ENCODE measurements at regions not wholly inside any gene's neighbourhood (a gene's known extent, or its start where the extent isn't known, plus 50 kb on each side); places are given as distances from the start of the nearest gene placed in this dataset.
"Not testable (repeated sequence)": the region's sequence is repeated elsewhere in the genome, so short reads cannot be mapped to it uniquely, and the experiment has no call there.

DNA sequence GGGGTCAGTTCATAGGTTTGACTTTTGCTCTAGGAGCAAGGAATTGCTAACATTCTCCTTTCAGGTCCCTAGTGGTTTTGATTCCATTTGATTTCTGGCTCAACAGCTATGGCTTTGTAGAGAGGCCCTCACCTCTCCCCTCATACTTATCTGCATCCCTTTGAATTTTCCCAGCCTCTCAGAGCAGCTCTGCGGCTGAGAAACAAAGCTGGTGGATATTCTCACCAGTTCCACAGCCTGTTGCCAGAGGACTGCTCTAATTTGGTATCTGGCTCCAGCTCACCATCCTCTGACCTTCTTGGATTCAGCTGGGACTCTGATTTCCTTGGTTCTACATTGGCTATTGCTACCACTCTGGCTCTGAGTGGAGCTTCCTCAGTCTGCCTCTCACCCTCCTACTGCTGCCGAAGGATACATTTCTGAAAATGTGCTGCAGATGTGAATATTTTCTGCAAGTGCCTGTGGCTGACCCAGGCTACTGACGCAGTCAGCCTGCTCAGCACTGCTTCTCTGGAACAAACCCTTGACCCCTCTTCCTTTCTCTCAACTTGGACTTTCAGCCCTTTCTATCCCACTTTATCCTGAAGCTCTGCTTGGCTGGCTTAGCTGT is 110.9 kb upstream of the ENPEP start:
- no peak for DNase-seq (ENCODE audit: low read depth)

DNA sequence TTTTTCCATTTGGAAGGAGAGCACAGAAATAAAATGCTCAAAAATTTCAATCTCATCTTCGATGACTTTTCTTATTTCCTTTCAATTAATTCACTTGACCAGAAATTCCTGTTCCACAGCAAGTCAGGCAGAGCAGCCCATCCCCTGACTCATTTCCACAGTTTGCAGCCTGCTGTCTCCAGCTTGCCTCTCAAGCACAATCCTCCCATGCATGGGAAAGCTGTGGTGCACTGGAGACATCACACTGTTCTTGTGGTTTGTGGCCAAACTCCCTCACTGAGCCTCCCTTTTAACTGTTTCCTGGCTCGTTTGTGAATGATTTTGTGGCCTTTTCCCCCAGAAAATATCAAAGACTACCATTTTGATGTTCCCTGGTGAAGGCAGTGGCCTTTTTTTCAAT is 114.0 kb upstream of the ENPEP start:
- no peak for DNase-seq (ENCODE audit: low read depth)

DNA sequence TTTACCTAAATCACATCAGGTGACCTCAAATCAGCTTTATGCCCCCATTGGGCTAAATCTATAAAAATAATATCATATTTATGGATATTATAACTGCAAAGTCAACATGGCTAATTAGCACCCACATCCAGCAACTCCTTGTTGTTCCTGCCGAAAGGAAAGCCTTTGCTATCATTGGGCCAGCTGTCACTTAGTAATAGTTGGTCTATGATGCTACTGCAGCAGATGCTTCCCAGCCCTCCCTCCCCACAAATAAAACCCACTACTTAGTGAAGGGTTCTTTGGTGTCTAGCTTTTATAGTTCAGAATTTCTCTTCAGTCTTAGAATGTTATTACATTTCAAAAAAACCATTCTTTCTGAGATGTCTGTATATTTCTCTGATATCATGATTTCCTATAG is 116.9 kb upstream of the ENPEP start:
- DNase-seq (ENCODE audit: low read depth): no peak

DNA sequence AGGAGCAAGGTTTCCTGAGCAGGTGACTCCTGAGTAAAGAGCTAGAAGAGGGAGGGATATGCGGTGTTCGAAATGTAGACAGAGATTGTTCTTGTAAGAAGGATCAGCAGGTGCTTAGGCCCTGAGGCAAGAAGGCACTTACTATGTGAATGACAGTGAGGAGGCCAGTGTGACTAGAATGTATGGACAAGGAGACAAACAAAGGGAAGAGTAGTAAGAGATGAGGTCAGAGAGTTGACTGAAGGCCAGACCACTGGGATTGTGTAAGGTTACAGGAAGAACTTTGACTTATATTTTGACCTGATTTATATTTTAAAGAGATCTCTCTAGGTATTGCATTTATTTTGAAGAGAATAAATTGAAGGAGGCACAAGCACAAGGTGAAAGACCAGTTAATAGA is 118.4 kb upstream of the ENPEP start:
- DNase-seq (ENCODE audit: low read depth): no peak

DNA sequence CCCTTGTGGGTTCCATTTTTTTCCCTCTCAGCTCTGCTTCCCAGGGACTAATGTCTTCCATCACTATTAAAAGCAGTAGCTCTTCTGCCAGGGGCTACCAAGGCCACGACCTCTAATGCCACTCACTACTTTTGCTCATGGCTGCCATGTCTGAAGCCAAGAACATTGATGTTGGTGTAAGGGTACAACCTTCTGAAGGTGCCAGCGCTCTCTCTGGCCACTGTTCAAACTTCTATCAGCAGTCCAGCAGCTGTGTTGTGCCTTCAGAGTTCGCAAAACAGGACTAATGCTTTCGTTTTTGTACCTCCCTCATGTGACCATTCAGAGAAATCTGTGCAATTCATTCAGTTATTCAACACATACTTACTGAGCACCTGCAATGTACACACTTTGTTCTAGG is 121.5 kb upstream of the ENPEP start:
- no peak for DNase-seq (ENCODE audit: low read depth)

DNA sequence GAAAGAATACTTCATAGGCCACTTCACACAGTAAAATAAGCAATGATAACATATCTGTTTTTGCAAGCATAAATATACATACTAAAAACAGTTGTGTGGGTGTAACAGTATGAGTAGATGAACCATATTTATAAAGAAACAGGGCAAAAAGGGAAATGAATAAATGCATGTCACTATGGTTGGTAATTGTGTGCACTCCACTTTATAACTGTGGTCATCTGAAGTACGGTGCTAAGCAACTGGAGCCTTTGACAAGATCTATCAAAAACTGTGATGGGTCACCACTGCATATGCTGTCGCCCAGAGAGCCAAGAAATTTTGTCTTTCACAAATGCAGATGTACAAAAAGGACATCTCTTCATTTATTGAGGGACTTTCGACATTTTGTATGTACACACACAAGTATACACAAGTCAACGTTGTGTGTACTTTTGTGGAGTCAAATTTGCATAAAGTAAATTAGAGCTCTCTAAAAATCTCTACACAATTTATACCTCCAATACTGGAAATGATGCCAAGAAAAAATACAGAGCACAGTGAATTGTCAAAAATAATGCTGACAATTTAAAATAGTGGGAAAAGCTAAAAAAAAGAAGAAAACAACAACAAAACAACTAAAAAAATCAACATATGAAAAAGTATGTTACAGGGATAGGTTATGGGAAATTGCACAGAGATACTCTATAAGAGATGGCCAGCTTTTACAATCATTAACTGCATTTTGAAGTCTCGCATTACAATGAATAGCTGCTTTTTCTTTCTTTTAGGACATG is 123.1 kb upstream of the ENPEP start:
- no peak for DNase-seq (ENCODE audit: low read depth)

DNA sequence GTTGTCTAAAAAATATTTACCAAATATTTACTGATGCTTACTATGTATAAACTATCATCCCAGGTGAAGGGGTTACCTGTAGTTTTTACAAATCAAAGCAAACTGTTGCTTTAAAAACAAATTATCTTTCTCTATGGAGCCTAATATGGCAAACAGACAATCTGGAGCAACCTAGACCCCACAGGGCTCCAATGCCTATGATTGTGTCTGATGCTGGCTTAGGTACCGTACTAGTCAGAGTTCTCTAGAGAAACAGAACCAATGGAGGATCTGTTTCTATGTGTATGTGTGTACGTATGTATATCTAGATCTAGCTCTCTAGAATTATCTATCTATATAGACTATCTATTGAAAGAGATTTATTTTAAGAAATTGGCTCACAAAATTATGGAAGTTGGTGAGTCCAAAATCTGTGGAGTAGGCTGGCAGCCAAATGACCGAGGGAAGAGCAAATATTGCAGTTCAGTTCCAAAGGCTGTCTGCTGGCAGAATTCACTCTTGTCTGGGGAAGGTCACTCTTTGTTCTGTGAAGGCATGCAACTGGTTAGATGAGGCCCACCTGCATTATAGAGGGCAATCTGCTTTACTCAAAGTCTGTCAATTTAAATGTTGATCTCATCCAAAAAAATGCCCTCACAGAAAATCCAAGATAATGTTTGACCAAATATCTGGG is 127.1 kb upstream of the ENPEP start:
- no peak for DNase-seq (ENCODE audit: low read depth)

DNA sequence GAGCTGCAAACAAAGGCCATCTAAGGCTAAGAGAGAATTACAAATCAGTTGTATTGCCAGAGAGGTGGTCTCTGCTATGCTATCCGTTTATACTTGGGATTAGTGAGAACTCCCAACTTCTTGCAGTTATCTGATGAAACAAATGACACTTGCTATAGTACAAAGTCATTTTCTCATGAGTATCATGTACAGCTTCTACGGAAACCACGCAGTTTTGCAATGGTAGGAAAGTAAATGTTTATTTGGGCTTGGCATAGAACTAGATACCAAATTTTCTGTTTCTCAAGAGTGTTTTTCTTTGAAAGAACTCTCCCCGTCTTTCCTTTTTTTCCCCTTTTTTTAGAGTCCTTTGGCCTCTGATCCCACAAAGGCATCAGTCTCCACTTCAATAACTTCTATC is 128.2 kb upstream of the ENPEP start:
- no peak for DNase-seq (ENCODE audit: low read depth)

DNA sequence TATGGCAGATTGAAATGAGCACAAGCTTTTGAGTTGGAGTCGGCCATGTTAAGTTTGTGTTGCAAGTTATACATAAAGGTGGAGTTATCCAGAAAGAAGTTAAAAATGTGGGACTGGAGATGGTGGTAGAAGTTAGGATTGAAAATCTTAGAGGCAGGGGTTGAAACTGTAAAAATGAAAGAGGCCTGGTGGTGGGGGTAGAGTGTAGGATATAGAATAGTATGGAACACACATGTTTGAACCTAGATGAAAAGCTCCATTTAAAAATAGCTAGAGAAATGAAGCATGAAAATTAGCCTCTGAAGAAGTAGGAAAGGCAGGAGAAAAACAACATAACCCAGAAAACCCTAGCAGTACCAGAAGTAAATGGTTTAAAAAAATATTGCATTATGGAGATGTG is 131.8 kb upstream of the ENPEP start:
- no peak for DNase-seq (ENCODE audit: low read depth)

DNA sequence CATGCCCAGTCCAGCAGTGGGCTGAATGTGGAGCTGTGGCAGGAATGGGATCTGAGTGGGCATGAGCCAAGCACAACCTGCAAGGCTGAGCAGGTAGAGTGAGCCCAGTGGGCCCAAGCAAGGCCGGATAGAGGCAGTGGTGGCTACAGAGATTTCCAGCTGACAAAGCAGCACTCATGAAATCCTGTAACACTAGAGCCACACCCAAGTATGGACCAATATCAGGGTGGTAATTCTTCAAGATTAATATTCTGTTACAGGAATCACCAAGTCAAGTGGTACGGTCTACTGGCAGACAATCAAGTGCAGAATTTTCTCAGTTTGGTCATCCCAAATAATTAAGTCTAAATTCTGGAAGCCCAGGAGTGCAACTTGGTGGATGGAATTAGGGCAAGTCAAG is 132.4 kb upstream of the ENPEP start:
- no peak for DNase-seq (ENCODE audit: low read depth)

DNA sequence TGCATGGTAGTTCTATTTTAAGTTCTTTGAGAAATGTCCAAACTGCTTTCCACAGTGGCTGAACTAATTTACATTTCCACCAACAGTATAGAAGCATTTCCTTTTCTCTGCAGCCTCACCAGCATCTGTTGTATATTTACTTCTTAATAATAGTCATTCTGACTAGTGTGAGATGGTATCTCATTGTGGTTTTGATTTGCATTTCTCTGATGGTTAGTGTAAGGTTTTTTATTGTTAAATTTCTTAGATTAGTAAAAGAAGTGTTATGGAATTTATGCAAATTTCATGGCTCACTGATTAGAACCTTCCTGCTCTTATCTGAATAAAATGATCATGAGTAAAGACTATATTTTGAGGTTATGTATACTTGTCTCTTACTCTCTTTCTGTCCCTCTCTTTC is 134.8 kb upstream of the ENPEP start:
- DNase-seq (ENCODE audit: low read depth): not testable (repeated sequence)

DNA sequence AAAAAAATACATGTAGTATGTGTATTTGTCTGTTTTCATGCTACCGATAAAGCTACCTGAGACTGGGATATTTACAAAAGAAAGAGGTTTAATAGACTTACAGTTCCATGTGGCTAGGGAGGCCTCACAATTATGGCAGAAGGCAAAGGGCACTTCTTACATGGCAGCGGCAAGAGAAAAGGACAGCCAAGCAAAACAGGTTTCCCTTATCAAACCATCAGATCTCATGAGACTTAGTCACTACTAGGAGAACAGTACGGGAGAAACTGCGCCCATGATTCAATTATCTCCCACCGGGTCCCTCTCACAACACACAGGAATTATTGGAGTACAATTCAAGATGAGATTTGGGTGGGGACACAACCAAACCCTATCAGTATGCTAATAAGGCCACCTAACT is 137.0 kb upstream of the ELOVL6 start:
- no peak for DNase-seq (ENCODE audit: low read depth)

DNA sequence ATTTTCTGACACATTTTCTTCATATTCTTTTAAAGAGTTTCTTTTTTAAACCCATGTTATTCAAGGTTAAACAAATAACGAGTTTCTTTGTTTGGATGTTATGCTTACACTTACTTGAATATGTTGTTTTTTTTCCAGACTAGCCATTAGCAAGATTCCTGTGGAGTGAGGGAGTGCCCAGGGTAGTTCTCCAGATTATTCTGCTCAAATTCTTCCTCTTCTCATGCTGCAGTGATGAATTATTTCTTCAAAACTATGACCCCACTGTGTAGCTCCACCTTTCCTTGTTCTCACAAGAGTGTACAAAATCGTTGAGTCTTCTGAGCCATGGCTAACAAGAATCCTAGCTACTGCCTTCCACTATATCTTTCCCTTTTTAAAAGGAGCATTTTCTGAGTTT is 134.1 kb upstream of the ELOVL6 start:
- DNase-seq (ENCODE audit: low read depth): no peak

DNA sequence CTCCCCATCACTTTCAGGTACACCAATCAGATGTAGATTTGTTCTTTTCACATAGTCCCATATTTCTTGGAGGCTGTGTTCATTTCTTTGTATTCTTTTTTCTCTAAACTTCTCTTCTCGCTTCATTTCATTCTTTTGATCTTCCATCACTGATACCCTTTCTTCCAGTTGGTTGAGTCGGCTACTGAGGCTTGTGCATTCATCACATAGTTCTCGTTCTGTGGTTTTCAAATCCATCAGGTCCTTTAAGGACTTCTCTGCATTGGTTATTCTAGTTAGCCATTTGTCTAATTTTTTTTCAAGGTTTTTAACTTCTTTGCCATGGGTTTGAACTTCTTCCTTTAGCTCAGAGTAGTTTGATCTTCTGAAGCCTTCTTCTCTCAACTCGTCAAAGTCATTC is 128.0 kb upstream of the ELOVL6 start:
- DNase-seq (ENCODE audit: low read depth): not testable (repeated sequence)

DNA sequence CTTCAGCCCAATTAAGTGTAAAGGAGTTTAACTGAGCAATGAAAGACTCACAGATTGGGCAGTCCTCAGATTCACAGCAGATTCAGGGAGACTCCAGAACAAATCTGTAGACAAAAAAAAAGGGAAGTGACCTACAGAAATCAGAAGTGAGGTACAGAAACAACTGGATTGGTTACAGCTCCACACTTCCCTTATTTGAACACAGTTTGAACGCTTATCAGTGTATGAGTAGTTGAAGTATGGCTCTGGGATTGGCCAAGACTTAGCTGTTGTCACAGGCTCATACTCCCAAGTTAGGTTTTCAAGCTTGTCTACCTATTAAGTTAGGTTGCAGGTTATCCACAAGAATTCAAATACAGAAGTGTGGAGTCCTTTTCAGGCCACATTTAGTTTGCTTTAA is 112.4 kb upstream of the ELOVL6 start:
- DNase-seq (ENCODE audit: low read depth): no peak

DNA sequence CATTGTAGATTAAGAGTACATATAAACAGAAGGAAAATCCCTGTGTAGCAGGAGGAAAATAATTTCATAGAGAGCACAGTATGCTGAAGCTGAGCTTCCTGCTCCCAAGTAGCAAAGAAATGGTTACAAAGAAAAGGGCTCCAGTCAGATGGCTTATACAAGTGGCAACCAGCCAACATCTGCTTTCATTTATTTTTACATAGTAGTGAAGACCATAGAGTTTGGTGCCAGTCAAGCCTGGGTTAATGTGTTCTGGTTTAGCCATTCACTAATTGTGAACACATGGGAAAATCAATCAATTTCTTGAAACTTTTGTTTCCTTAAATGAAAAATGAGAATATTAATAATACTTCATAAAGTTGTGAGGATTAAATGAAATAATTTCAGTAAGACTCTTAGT is 111.3 kb upstream of the ELOVL6 start:
- peak; percentile 34 for DNase-seq (ENCODE audit: low read depth)

DNA sequence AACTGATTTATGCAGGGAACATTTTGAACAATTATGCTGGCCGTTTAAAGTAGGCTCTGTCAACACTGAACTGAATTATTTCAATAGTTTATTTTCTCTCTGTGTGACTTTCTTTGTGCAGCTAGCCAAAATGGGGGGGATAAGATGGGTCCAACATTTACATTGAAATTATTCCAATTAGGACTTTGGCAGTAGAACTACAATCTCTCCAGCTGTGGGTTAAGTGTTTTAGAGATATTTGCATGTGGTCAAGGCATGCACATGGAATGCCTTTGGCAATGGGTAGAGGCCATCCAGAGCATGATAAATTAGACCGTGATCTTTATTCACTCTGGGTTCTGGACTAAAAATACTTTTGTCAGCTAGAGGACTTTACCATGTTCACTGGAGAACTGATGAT is 107.9 kb upstream of the ELOVL6 start:
- DNase-seq (ENCODE audit: low read depth): no peak

DNA sequence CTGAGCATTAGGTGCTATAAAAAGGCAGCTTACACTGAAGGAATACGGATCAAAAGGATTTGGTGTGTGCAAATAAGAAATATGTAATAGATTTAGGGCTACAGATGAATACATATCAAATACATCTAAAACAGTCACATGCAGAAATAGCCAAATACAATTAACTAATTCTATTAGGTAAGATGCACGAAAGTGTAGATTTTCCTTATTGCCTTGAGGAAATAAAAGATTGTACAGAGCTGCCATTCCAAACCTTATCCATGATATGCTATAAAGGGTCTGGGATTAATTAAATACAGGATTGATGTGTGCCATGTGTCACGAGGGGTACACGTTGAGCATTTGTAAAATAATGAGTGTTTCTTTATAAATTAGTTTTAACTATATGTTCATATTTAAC is 107.0 kb upstream of the ELOVL6 start:
- no peak for DNase-seq (ENCODE audit: low read depth)

DNA sequence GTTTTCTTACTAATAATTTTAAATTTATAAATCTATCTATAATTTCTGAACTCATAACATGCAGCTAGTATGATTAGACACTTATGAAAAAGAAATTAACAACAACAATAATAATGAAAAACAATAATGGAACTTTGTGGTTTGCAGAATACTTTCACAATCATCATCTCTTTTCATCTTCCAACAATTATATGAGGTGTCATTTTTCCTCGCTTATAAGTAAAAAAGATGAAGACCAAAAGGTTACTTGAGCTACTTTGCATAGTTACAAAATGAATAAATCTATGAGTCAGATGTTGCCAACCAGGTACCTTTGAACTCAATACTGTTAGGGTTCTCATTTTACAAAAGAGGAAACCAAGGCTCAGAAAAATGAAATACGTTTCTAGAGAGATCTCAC is 98.5 kb upstream of the ELOVL6 start:
- DNase-seq (ENCODE audit: low read depth): no peak

DNA sequence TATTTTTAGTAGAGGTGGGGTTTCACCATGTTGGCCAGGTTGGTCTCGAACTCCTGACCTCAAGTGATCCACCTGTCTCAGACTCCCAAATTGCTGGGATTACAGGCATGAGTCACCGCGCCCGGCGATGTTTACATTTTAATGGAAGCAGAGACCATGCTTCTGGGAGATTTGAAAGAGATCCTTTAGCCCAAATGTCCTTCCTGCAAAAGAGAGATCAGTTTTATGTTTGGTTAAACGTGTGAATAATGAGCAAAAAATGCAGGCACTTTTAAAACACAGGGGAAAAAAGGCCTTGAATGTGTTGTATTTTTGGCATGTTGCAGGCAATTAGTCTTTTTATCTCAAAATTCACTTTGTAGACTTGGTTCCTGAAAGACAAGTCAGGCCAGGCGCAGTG is 95.8 kb upstream of the ELOVL6 start:
- no peak for DNase-seq (ENCODE audit: low read depth)

DNA sequence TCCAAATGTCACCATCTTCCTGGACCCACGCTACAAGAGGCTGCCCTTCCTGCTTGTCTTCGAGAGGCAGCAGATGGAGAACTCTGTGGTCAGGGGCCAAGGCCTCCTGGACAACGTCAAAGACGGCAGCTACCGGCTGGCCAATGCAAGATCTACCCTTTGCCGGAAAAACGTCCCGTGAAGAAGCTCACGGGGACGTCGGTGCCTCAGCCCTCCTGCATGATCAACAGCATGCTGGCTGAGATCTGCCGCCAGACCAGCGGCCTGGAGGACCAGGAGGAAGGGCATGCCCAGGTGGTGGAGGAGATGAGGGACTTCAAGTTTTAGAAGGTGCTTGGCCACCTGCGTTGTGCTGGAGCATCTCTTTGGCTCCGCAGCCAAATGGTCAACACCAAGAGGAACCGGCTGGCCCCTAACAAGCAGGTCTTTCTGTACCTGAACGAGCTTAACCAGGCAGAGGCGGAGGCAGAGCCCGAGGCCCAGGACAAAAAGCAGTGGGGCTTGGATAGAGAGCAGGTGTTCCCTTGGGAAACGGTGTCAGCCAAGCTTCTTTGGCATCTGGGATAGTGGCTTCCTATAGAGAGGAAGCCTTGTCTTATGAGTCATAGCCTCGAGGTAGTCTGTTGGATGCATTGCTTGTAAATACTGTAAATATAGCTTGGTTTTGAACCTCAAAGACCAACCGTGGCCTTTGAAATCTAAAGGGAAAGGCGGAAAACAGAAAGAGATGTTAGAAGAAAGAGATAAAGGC is 94.8 kb upstream of the ELOVL6 start:
- no peak for DNase-seq (ENCODE audit: low read depth)

DNA sequence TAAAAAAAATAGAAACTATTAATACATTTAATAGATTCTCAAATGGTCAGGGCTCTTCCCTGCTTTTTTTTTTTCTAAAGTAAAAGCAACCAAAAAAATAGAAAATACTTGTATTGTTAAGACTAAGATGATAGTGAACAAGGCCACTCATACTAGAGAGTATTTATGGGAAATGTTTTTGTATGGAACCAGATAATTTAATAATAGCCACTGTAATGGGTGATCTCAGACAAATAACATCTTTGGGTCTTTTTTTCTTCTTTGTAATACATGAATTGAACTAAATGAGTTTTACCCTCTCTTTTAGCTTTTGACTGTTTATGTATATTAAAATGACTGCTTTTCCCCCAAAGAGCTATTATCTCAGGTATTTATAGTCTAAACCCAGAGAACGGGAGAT is 92.1 kb upstream of the ELOVL6 start:
- no peak for DNase-seq (ENCODE audit: low read depth)

Measured in forelimb muscle (tissue), 1 donor.